ENCODE measurements at regions not wholly inside any gene's neighbourhood (a gene's known extent, or its start where the extent isn't known, plus 50 kb on each side); places are given as distances from the start of the nearest gene placed in this dataset.

DNA sequence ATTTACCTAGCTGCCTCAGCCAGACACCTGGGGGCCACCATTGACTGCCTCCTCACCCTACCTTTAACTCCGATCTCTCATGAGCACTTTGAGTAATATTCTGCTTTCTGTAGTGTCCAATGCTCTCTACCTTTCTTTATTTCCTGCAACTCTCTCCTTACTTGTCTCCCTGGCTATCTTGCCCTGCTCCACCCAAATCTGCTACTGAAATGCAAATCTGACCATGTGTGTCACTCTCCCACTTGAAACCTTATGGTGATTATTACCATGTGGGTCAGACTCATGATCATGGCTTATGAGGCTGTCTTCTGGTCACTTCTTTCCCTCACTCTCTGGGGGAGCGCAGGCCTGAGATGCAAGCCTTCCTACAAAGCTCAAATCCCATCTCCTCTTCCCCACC, 83.3 kb downstream of the INSIG2 start:
- ATAC-seq, result no peak

DNA sequence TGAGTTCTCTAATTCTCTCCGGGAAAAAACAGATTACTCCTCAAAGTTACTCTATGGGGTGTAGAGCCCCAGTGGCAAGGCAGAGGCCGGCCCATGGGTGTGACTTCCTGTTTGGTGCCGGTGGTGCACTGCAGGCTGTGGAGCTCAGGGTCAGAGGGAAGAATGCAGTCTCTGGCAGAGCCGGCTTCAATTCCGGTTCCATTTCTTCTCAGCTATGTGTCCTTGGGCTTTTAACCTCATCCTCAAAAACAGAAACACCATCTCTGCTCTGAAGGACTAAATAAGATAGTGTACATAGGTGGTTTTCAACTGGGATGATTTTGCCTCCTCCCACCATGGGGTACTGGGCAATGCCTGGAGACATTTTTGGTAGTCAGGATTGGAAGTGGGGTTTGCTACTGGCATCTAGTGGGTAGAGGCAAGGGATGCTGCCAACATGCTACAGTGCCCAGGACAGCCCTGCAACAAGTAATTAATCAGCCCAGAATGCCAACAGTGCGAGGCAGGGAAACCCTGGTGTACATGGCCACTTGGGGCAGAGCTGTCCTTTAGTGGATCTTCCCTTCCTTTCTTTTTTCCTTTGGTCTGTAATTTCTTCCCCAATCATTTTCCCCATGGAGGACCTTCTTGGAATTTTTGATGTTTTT, 81.2 kb downstream of the INSIG2 start:
- peaks cover 8% of the 10 kb centered on the region; the same call in 1 of the 2 replicates for H3K4me1 Mint-ChIP-seq
- POLR2A ChIA-PET, result interaction anchor here (0.5 to 1.3 kb wide), 2 partner anchors 17 to 27 kb away, joined by 3 read pairs; no protein-coding TSS in a partner anchor
- TF ChIP-seq, protein P1, sequence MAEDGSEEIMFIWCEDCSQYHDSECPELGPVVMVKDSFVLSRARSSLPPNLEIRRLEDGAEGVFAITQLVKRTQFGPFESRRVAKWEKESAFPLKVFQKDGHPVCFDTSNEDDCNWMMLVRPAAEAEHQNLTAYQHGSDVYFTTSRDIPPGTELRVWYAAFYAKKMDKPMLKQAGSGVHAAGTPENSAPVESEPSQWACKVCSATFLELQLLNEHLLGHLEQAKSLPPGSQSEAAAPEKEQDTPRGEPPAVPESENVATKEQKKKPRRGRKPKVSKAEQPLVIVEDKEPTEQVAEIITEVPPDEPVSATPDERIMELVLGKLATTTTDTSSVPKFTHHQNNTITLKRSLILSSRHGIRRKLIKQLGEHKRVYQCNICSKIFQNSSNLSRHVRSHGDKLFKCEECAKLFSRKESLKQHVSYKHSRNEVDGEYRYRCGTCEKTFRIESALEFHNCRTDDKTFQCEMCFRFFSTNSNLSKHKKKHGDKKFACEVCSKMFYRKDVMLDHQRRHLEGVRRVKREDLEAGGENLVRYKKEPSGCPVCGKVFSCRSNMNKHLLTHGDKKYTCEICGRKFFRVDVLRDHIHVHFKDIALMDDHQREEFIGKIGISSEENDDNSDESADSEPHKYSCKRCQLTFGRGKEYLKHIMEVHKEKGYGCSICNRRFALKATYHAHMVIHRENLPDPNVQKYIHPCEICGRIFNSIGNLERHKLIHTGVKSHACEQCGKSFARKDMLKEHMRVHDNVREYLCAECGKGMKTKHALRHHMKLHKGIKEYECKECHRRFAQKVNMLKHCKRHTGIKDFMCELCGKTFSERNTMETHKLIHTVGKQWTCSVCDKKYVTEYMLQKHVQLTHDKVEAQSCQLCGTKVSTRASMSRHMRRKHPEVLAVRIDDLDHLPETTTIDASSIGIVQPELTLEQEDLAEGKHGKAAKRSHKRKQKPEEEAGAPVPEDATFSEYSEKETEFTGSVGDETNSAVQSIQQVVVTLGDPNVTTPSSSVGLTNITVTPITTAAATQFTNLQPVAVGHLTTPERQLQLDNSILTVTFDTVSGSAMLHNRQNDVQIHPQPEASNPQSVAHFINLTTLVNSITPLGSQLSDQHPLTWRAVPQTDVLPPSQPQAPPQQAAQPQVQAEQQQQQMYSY (CRISPR knock-in tag; IDR thresholded peaks at IDR 0.05), result peak; percentile 54; the same call in 1 of the 2 replicates
- TF ChIP-seq AFF4 (CRISPR knock-in tag; IDR thresholded peaks at IDR 0.05; ENCODE audit: borderline replicate concordance) (no peak), GTF2I (CRISPR knock-in tag; conservative IDR thresholded peaks at IDR 0.05) (no peak), ZNF138 (CRISPR knock-in tag; conservative IDR thresholded peaks at IDR 0.05) (no peak)

More for the DNA sequence above, 83.3 kb downstream of the INSIG2 start:
- Mint-ChIP-seq H3K4me3 (no peak overlapping the region), H3K27ac (no peak overlapping the region), H3K4me1 (peaks cover 10% of the 10 kb centered on the region), H3K27me3 (ENCODE audit: low read depth) (no peaks in the 10 kb centered on the region), H3K36me3 (no peaks in the 10 kb centered on the region), H3K9me3 (no peaks in the 10 kb centered on the region)
- ChIA-PET POLR2A (interaction anchor here (0.6 kb wide), 1 partner anchor 189 kb away, joined by 3 read pairs; no protein-coding TSS in a partner anchor), CTCF (no interaction called here)
- no peak for DNase-seq (ENCODE audit: low spot score)
- TF ChIP-seq JAZF1 (CRISPR knock-in tag; IDR thresholded peaks at IDR 0.05), result no peak
- no peak for TF ChIP-seq AFF4 (CRISPR knock-in tag; IDR thresholded peaks at IDR 0.05; ENCODE audit: borderline replicate concordance)
- TF ChIP-seq, protein P2, sequence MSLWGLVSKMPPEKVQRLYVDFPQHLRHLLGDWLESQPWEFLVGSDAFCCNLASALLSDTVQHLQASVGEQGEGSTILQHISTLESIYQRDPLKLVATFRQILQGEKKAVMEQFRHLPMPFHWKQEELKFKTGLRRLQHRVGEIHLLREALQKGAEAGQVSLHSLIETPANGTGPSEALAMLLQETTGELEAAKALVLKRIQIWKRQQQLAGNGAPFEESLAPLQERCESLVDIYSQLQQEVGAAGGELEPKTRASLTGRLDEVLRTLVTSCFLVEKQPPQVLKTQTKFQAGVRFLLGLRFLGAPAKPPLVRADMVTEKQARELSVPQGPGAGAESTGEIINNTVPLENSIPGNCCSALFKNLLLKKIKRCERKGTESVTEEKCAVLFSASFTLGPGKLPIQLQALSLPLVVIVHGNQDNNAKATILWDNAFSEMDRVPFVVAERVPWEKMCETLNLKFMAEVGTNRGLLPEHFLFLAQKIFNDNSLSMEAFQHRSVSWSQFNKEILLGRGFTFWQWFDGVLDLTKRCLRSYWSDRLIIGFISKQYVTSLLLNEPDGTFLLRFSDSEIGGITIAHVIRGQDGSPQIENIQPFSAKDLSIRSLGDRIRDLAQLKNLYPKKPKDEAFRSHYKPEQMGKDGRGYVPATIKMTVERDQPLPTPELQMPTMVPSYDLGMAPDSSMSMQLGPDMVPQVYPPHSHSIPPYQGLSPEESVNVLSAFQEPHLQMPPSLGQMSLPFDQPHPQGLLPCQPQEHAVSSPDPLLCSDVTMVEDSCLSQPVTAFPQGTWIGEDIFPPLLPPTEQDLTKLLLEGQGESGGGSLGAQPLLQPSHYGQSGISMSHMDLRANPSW (CRISPR knock-in tag; conservative IDR thresholded peaks at IDR 0.05; ENCODE audit: low read depth), result no peak
- no peak for TF ChIP-seq FOXP1 (CRISPR knock-in tag; IDR thresholded peaks at IDR 0.05; ENCODE audit: borderline replicate concordance)
- no peak for TF ChIP-seq ATF1 (CRISPR knock-in tag; IDR thresholded peaks at IDR 0.05)
- no peak for TF ChIP-seq TCF7 (CRISPR knock-in tag; IDR thresholded peaks at IDR 0.05; ENCODE audit: low read depth)
- TF ChIP-seq, protein P3, sequence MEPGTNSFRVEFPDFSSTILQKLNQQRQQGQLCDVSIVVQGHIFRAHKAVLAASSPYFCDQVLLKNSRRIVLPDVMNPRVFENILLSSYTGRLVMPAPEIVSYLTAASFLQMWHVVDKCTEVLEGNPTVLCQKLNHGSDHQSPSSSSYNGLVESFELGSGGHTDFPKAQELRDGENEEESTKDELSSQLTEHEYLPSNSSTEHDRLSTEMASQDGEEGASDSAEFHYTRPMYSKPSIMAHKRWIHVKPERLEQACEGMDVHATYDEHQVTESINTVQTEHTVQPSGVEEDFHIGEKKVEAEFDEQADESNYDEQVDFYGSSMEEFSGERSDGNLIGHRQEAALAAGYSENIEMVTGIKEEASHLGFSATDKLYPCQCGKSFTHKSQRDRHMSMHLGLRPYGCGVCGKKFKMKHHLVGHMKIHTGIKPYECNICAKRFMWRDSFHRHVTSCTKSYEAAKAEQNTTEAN (CRISPR knock-in tag; IDR thresholded peaks at IDR 0.05), result no peak
- TF ChIP-seq TEAD1 (CRISPR knock-in tag; IDR thresholded peaks at IDR 0.05), result no peak
- TF ChIP-seq, protein P4, sequence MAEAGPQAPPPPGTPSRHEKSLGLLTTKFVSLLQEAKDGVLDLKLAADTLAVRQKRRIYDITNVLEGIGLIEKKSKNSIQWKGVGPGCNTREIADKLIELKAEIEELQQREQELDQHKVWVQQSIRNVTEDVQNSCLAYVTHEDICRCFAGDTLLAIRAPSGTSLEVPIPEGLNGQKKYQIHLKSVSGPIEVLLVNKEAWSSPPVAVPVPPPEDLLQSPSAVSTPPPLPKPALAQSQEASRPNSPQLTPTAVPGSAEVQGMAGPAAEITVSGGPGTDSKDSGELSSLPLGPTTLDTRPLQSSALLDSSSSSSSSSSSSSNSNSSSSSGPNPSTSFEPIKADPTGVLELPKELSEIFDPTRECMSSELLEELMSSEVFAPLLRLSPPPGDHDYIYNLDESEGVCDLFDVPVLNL (CRISPR knock-in tag; IDR thresholded peaks at IDR 0.05; ENCODE audit: borderline replicate concordance, low read depth), result no peak
- TF ChIP-seq GABPB1 (CRISPR knock-in tag; IDR thresholded peaks at IDR 0.05), result no peak

More for the DNA sequence above, 81.2 kb downstream of the INSIG2 start:
- peaks cover 13% of the 10 kb centered on the region for H3K36me3 Mint-ChIP-seq
- H3K27me3 Mint-ChIP-seq (ENCODE audit: low read depth), result no peaks in the 10 kb centered on the region
- no peak for DNase-seq (ENCODE audit: low spot score)
- peaks cover 19% of the 10 kb centered on the region for H3K9me3 Mint-ChIP-seq
- peak; percentile 81 for ATAC-seq
- no peak overlapping the region for H3K4me3 Mint-ChIP-seq
- H3K27ac Mint-ChIP-seq, result no peak overlapping the region
- CTCF ChIA-PET, result interaction anchor here (1.0 to 1.2 kb wide), 2 partner anchors 123 to 713 kb away, joined by 3 to 4 read pairs; no protein-coding TSS in a partner anchor

Data from WTC11 (cell line).